Karpas-422 (cell line): ENCODE measurements at regions not wholly inside any gene's neighbourhood (a gene's known extent, or its start where the extent isn't known, plus 50 kb on each side); places are given as distances from the start of the nearest gene placed in this dataset.
"Not testable (repeated sequence)": the region's sequence is repeated elsewhere in the genome, so short reads cannot be mapped to it uniquely, and the experiment has no call there.

Experiments used
- DNase-seq: peaks from one replicate; pipeline ENCODE4 v3.0.0-alpha.2; 2015
- H2AFZ ChIP-seq: fragments of 200-600 bp; sonication (generic); 2 replicates; pipeline ENCODE4 v1.6.1; 2014; ENCODE audit warnings: antibody characterized with exemption, low read length, mixed read lengths
- H3K27ac ChIP-seq: fragments of 200-600 bp; sonication (generic); 2 replicates; pipeline ENCODE4 v1.5.1; 2014; ENCODE audit warnings: mild to moderate bottlenecking, low read length, moderate library complexity
- H3K27me3 ChIP-seq: fragments of 200-600 bp; sonication (generic); 2 replicates; pipeline ENCODE4 v1.6.1; 2014; ENCODE audit warnings: low read length, mixed read lengths
- H3K36me3 ChIP-seq: fragments of 200-600 bp; sonication (generic); 2 replicates; pipeline ENCODE4 v1.6.1; 2014; ENCODE audit warnings: low read length, mixed read lengths; ENCODE audit not compliant: insufficient read depth
- H3K4me1 ChIP-seq: fragments of 200-600 bp; sonication (generic); 2 replicates; pipeline ENCODE4 v1.6.1; 2014; ENCODE audit warnings: mild to moderate bottlenecking, low read length, mixed read lengths
- H3K4me2 ChIP-seq: fragments of 200-600 bp; sonication (generic); 2 replicates; pipeline ENCODE4 v1.6.1; 2014; ENCODE audit warnings: low read length, low read depth, mild to moderate bottlenecking; ENCODE audit not compliant: poor library complexity, severe bottlenecking
- H3K4me3 ChIP-seq: fragments of 200-600 bp; sonication (generic); 2 replicates; pipeline ENCODE4 v1.5.1; 2014; ENCODE audit warnings: mild to moderate bottlenecking, antibody characterized with exemption, low read length, mixed read lengths
- H3K79me2 ChIP-seq: fragments of 200-600 bp; sonication (generic); 2 replicates; pipeline ENCODE4 v1.6.1; 2014; ENCODE audit warnings: mild to moderate bottlenecking, low read length, mixed read lengths
- H3K9ac ChIP-seq: fragments of 200-600 bp; sonication (generic); 2 replicates; pipeline ENCODE4 v1.6.0; 2014; ENCODE audit warnings: low read length
- H3K9me2 ChIP-seq: fragments of 200-600 bp; sonication (generic), shearing (Covaris generic); replicated peaks from 2 replicates; pipeline ENCODE4 v1.6.0; 2014; ENCODE audit warnings: mild to moderate bottlenecking, low read length, moderate library complexity; ENCODE audit not compliant: insufficient read depth
- H3K9me3 ChIP-seq: fragments of 300-700, 200-600 bp; sonication (generic); 2 replicates; pipeline ENCODE4 v1.6.1; 2014; ENCODE audit warnings: low read length, mixed read lengths
- H4K20me1 ChIP-seq: fragments of 200-600 bp; sonication (generic); 2 replicates; pipeline ENCODE4 v1.6.1; 2014; ENCODE audit warnings: mild to moderate bottlenecking, antibody characterized with exemption, low read length, low read depth; ENCODE audit not compliant: insufficient read depth

DNA sequence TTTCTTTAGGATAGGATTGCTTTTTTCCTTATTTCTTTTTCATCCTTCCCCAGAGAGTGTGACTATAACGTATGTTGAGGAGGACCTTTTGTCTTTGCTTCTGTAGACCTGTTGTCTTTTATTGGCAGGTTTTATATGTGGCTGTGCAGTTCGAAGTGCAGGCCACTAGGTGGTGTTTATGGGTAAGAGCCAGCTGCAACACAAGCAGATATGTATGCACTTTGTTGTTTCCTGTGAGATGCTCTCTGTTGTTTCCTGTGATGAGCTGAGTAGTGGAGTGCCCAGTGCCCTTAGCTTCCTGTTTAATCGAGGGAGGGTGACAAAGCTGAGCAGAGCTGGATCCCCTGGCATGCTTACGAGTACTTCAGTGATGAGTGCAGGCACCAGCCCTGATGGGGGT, 50.0 kb upstream of the TGIF2LX start:
- not testable (repeated sequence) for H3K27me3 ChIP-seq, H3K36me3 ChIP-seq, H3K4me3 ChIP-seq, H3K9me3 ChIP-seq, H3K4me1 ChIP-seq, H3K9me2 ChIP-seq, H3K4me2 ChIP-seq, H2AFZ ChIP-seq, H3K9ac ChIP-seq, H3K79me2 ChIP-seq, H4K20me1 ChIP-seq, H3K27ac ChIP-seq
- peak; percentile 80 for DNase-seq
